SK-N-SH treated with all-trans-retinoic acid at 6 μM for 48 hours (cell line): ENCODE measurements at regions not wholly inside any gene's neighbourhood (a gene's known extent, or its start where the extent isn't known, plus 50 kb on each side); places are given as distances from the start of the nearest gene placed in this dataset.

Experiments
- ESRRG ChIP-seq: fragments of 250-450 bp; sonication (Bioruptor Pico); IDR thresholded peaks from 2 replicates; pipeline ENCODE4 v1.6.1; 2021; ENCODE audit warnings: mild to moderate bottlenecking
- GLIS3 ChIP-seq: fragments of 250-450 bp; sonication (Bioruptor Pico); IDR thresholded peaks from 2 replicates; pipeline ENCODE4 v1.5.0; 2020; ENCODE audit warnings: mild to moderate bottlenecking, moderate library complexity
- OSR1 ChIP-seq: fragments of 250-450 bp; sonication (Bioruptor Pico); IDR thresholded peaks from 2 replicates; pipeline ENCODE4 v1.8.0; 2022; ENCODE audit warnings: moderate library complexity, mild to moderate bottlenecking, inconsistent platforms
- PPARA ChIP-seq: fragments of 250-450 bp; sonication (Bioruptor Pico); IDR thresholded peaks from 2 replicates; pipeline ENCODE4 v1.5.0; 2020; ENCODE audit warnings: mild to moderate bottlenecking, borderline replicate concordance
- RARB ChIP-seq: fragments of 250-450 bp; sonication (Bioruptor Pico); IDR thresholded peaks from 2 replicates; pipeline ENCODE4 v1.8.0; 2021; ENCODE audit warnings: mild to moderate bottlenecking, moderate library complexity
- TCF4 ChIP-seq: fragments of 250-450 bp; sonication (Bioruptor Pico); IDR thresholded peaks from 2 replicates; pipeline ENCODE4 v1.8.0; 2021; ENCODE audit warnings: mild to moderate bottlenecking, moderate library complexity, borderline replicate concordance
- ZFP30 ChIP-seq: fragments of 450-650 bp; formaldehyde crosslinking; IDR thresholded peaks from 2 replicates; pipeline ENCODE4 v1.5.0; 2022; ENCODE audit warnings: mild to moderate bottlenecking, moderate library complexity
- ZNF565 ChIP-seq: fragments of 450-650 bp; formaldehyde crosslinking; conservative IDR thresholded peaks from 2 replicates; pipeline ENCODE4 v1.5.0; 2020; ENCODE audit warnings: low read depth, mild to moderate bottlenecking, moderate library complexity
- TF ChIP-seq, protein P1 (sequence below): fragments of 250-450 bp; sonication (Bioruptor Pico); IDR thresholded peaks from 2 replicates; pipeline ENCODE4 v1.5.1; 2021; ENCODE audit warnings: mild to moderate bottlenecking, moderate library complexity

DNA sequence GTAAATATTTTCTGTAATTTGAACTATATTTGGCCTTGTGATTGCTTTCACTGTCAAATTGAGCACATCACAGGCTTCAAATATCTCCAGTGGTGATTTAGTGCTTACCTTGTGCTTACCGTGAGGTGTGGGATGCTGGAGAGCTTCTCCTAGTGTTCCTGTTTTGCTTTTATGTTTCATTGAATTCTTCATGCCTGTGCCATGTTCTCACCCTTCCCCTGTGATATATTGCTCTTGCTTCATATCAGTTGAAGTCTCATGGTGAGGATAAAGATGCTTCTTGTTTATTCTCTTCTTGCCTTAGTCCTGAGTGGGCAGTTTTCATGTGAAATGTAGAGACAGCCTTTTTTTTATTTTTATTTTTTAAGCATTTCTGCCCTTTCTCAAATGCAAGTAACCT lies 198.0 kb upstream of the PDGFD start:
- TF ChIP-seq PPARA (CRISPR knock-in tag) (no peak), RARB (CRISPR knock-in tag) (no peak), ZFP30 (CRISPR knock-in tag) (no peak), GLIS3 (no peak), TCF4 (CRISPR knock-in tag) (no peak), ZNF565 (no peak), ESRRG (CRISPR knock-in tag) (no peak), OSR1 (no peak)
- TF ChIP-seq, protein P1, sequence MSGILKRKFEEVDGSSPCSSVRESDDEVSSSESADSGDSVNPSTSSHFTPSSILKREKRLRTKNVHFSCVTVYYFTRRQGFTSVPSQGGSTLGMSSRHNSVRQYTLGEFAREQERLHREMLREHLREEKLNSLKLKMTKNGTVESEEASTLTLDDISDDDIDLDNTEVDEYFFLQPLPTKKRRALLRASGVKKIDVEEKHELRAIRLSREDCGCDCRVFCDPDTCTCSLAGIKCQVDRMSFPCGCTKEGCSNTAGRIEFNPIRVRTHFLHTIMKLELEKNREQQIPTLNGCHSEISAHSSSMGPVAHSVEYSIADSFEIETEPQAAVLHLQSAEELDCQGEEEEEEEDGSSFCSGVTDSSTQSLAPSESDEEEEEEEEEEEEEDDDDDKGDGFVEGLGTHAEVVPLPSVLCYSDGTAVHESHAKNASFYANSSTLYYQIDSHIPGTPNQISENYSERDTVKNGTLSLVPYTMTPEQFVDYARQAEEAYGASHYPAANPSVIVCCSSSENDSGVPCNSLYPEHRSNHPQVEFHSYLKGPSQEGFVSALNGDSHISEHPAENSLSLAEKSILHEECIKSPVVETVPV: no peak
